Endothelial cell (in vitro differentiated cells): ENCODE measurements at regions not wholly inside any gene's neighbourhood (a gene's known extent, or its start where the extent isn't known, plus 50 kb on each side); places are given as distances from the start of the nearest gene placed in this dataset.

Source experiments
- DNase-seq: peaks from one replicate; pipeline ENCODE4 v3.0.0; 2021; ENCODE audit warnings: low spot score
- H3K27ac Mint-ChIP-seq: one replicate; pipeline ENCODE4 v1.8.0; 2021; ENCODE audit warnings: mixed read lengths, inconsistent platforms; ENCODE audit not compliant: unreplicated experiment
- H3K27me3 Mint-ChIP-seq: one replicate; pipeline ENCODE4 v1.8.0; 2021; ENCODE audit warnings: mild to moderate bottlenecking, moderate library complexity, mixed read lengths, inconsistent platforms; ENCODE audit not compliant: unreplicated experiment
- H3K36me3 Mint-ChIP-seq: one replicate; pipeline ENCODE4 v1.8.0; 2021; ENCODE audit warnings: mild to moderate bottlenecking, low read depth, mixed read lengths, inconsistent platforms; ENCODE audit not compliant: unreplicated experiment
- H3K4me1 Mint-ChIP-seq: one replicate; pipeline ENCODE4 v1.8.0; 2021; ENCODE audit warnings: mild to moderate bottlenecking, mixed read lengths, inconsistent platforms; ENCODE audit not compliant: unreplicated experiment
- H3K4me3 Mint-ChIP-seq: one replicate; pipeline ENCODE4 v1.8.0; 2021; ENCODE audit warnings: mild to moderate bottlenecking, mixed read lengths, inconsistent platforms; ENCODE audit not compliant: unreplicated experiment
- H3K9me3 Mint-ChIP-seq: one replicate; pipeline ENCODE4 v1.8.0; 2021; ENCODE audit warnings: mixed read lengths, inconsistent platforms; ENCODE audit not compliant: unreplicated experiment
- TF ChIP-seq, protein P1 (sequence below): fragments of 200-600 bp; sonication (generic); IDR thresholded peaks from one replicate; pipeline ENCODE4 v1.5.0; 2021; ENCODE audit warnings: antibody characterized with exemption; ENCODE audit not compliant: unreplicated experiment

- Mint-ChIP-seq H3K4me3 (no peak overlapping the region), H3K4me1 (peaks cover 32% of the 10 kb centered on the region), H3K27ac (peak overlapping the region; percentile 62)
Observed at GRCh38 chr3:72426618-72427397, 421.4 kb downstream of the SHQ1 start.

DNA sequence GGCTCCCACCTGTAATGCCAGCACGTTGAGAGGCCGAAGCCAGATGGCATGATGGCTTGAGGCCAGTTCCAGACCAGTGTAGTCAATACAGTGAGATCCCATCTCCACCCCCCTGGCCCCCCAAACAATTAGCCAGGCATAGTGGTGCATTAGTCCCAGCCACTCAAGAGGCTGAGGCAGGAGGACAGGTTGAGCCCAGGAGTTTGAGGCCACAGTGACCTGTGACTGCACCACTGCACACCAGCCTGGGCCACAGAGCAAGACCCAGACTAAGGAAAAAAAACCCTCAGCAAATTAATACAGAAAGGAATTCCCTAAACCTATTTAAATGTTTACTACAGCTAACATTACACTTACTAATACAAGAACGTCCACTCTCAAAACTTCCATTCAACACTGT is 424.6 kb downstream of the SHQ1 start:
- H3K36me3 Mint-ChIP-seq = peaks cover 6% of the 10 kb centered on the region
- no peak overlapping the region for H3K4me3 Mint-ChIP-seq
- peaks cover 2% of the 10 kb centered on the region for H3K27me3 Mint-ChIP-seq
- TF ChIP-seq, protein P1, sequence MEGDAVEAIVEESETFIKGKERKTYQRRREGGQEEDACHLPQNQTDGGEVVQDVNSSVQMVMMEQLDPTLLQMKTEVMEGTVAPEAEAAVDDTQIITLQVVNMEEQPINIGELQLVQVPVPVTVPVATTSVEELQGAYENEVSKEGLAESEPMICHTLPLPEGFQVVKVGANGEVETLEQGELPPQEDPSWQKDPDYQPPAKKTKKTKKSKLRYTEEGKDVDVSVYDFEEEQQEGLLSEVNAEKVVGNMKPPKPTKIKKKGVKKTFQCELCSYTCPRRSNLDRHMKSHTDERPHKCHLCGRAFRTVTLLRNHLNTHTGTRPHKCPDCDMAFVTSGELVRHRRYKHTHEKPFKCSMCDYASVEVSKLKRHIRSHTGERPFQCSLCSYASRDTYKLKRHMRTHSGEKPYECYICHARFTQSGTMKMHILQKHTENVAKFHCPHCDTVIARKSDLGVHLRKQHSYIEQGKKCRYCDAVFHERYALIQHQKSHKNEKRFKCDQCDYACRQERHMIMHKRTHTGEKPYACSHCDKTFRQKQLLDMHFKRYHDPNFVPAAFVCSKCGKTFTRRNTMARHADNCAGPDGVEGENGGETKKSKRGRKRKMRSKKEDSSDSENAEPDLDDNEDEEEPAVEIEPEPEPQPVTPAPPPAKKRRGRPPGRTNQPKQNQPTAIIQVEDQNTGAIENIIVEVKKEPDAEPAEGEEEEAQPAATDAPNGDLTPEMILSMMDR = no peak
- H3K27ac Mint-ChIP-seq = no peak overlapping the region
- H3K4me1 Mint-ChIP-seq = peaks cover 34% of the 10 kb centered on the region
- DNase-seq = no peak
- H3K9me3 Mint-ChIP-seq = no peaks in the 10 kb centered on the region

More at GRCh38 chr3:72426618-72427397, 421.4 kb downstream of the SHQ1 start:
- TF ChIP-seq, protein P1 = no peak
- H3K9me3 Mint-ChIP-seq = no peaks in the 10 kb centered on the region
- H3K27me3 Mint-ChIP-seq = peaks cover 2% of the 10 kb centered on the region
- H3K36me3 Mint-ChIP-seq = peaks cover 2% of the 10 kb centered on the region
- DNase-seq = no peak

DNA sequence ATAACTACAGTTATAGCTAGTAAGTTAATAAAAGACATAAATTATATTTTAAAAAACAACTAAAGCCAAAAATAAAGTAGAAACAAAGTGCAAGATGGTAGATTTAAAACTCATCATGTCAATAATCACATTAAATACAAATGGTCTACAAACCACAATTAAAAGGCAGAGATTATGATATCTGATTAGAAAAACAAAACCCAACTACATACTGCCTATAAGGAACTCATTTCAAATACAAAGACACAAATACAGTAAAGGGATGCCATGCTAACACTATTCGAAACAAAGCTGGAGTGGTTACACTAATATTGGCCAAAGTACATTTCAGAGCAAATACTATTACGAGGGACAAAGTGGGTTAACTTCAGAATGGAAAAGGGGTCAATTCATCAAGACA is 426.5 kb downstream of the SHQ1 start:
- TF ChIP-seq, protein P1 = no peak
- no peak for DNase-seq
- Mint-ChIP-seq H3K27me3 (no peaks in the 10 kb centered on the region), H3K36me3 (peaks cover 6% of the 10 kb centered on the region), H3K4me3 (no peak overlapping the region), H3K4me1 (peaks cover 21% of the 10 kb centered on the region), H3K27ac (no peak overlapping the region), H3K9me3 (no peaks in the 10 kb centered on the region)

GRCh38 chr3:72421126-72421525 is 427.1 kb downstream of the SHQ1 start:
- Mint-ChIP-seq H3K27ac (no peak overlapping the region), H3K9me3 (no peaks in the 10 kb centered on the region), H3K27me3 (no peaks in the 10 kb centered on the region), H3K36me3 (peaks cover 6% of the 10 kb centered on the region), H3K4me3 (no peak overlapping the region), H3K4me1 (peaks cover 18% of the 10 kb centered on the region)
- no peak for DNase-seq
- TF ChIP-seq, protein P1 = no peak

GRCh38 chr3:72418856-72419255 is 429.4 kb downstream of the SHQ1 start:
- TF ChIP-seq, protein P1 = peak; percentile 35
- no peaks in the 10 kb centered on the region for H3K9me3 Mint-ChIP-seq
- peak overlapping the region; percentile 6 for H3K27ac Mint-ChIP-seq
- no peak for DNase-seq
- peaks cover 6% of the 10 kb centered on the region for H3K36me3 Mint-ChIP-seq
- no peak overlapping the region for H3K4me3 Mint-ChIP-seq
- no peaks in the 10 kb centered on the region for H3K27me3 Mint-ChIP-seq
- peaks cover 15% of the 10 kb centered on the region for H3K4me1 Mint-ChIP-seq
